Endothelial cell (in vitro differentiated cells): ENCODE measurements at regions not wholly inside any gene's neighbourhood (a gene's known extent, or its start where the extent isn't known, plus 50 kb on each side); places are given as distances from the start of the nearest gene placed in this dataset.

Source experiments
- DNase-seq: peaks from one replicate; pipeline ENCODE4 v3.0.0; 2021; ENCODE audit warnings: low spot score
- H3K27ac Mint-ChIP-seq: one replicate; pipeline ENCODE4 v1.8.0; 2021; ENCODE audit warnings: mixed read lengths, inconsistent platforms; ENCODE audit not compliant: unreplicated experiment
- H3K27me3 Mint-ChIP-seq: one replicate; pipeline ENCODE4 v1.8.0; 2021; ENCODE audit warnings: mild to moderate bottlenecking, moderate library complexity, mixed read lengths, inconsistent platforms; ENCODE audit not compliant: unreplicated experiment
- H3K36me3 Mint-ChIP-seq: one replicate; pipeline ENCODE4 v1.8.0; 2021; ENCODE audit warnings: mild to moderate bottlenecking, low read depth, mixed read lengths, inconsistent platforms; ENCODE audit not compliant: unreplicated experiment
- H3K4me1 Mint-ChIP-seq: one replicate; pipeline ENCODE4 v1.8.0; 2021; ENCODE audit warnings: mild to moderate bottlenecking, mixed read lengths, inconsistent platforms; ENCODE audit not compliant: unreplicated experiment
- H3K4me3 Mint-ChIP-seq: one replicate; pipeline ENCODE4 v1.8.0; 2021; ENCODE audit warnings: mild to moderate bottlenecking, mixed read lengths, inconsistent platforms; ENCODE audit not compliant: unreplicated experiment
- H3K9me3 Mint-ChIP-seq: one replicate; pipeline ENCODE4 v1.8.0; 2021; ENCODE audit warnings: mixed read lengths, inconsistent platforms; ENCODE audit not compliant: unreplicated experiment
- CTCF ChIP-seq: fragments of 200-600 bp; sonication (generic); IDR thresholded peaks from one replicate; pipeline ENCODE4 v1.5.0; 2021; ENCODE audit warnings: antibody characterized with exemption; ENCODE audit not compliant: unreplicated experiment

GRCh38 chr13:107203146-107203847 is 635.4 kb upstream of the ARGLU1 start:
- DNase-seq, result peak; percentile 66
- peak; percentile 76 for TF ChIP-seq CTCF
- no peak overlapping the region for H3K4me3 Mint-ChIP-seq
- H3K27ac Mint-ChIP-seq, result peak overlapping the region; percentile 99
- H3K27me3 Mint-ChIP-seq, result peaks cover 4% of the 10 kb centered on the region
- H3K36me3 Mint-ChIP-seq, result no peaks in the 10 kb centered on the region
- H3K4me1 Mint-ChIP-seq, result peaks cover 29% of the 10 kb centered on the region
- H3K9me3 Mint-ChIP-seq, result no peaks in the 10 kb centered on the region

- TF ChIP-seq CTCF, result no peak
- Mint-ChIP-seq H3K9me3 (no peaks in the 10 kb centered on the region), H3K4me1 (peaks cover 29% of the 10 kb centered on the region), H3K27me3 (peaks cover 4% of the 10 kb centered on the region), H3K4me3 (no peak overlapping the region), H3K27ac (peak overlapping the region; percentile 99), H3K36me3 (no peaks in the 10 kb centered on the region)
- peak; percentile 55 for DNase-seq
Measured at GRCh38 chr13:107202371-107203023, 634.6 kb upstream of the ARGLU1 start.

GRCh38 chr13:107200491-107200890 is 632.6 kb upstream of the ARGLU1 start:
- no peaks in the 10 kb centered on the region for H3K36me3 Mint-ChIP-seq
- no peaks in the 10 kb centered on the region for H3K9me3 Mint-ChIP-seq
- H3K4me3 Mint-ChIP-seq, result no peak overlapping the region
- H3K4me1 Mint-ChIP-seq, result peaks cover 28% of the 10 kb centered on the region
- H3K27me3 Mint-ChIP-seq, result peaks cover 4% of the 10 kb centered on the region
- H3K27ac Mint-ChIP-seq, result no peak overlapping the region
- no peak for DNase-seq
- no peak for TF ChIP-seq CTCF

- H3K27me3 Mint-ChIP-seq, result no peaks in the 10 kb centered on the region
- no peaks in the 10 kb centered on the region for H3K9me3 Mint-ChIP-seq
- no peaks in the 10 kb centered on the region for H3K36me3 Mint-ChIP-seq
- DNase-seq, result no peak
- peaks cover 6% of the 10 kb centered on the region for H3K4me1 Mint-ChIP-seq
- H3K4me3 Mint-ChIP-seq, result no peak overlapping the region
- H3K27ac Mint-ChIP-seq, result no peak overlapping the region
- TF ChIP-seq CTCF, result no peak
Measured at GRCh38 chr13:107192289-107192688, 624.4 kb upstream of the ARGLU1 start.

- H3K27ac Mint-ChIP-seq, result no peak overlapping the region
- TF ChIP-seq CTCF, result no peak
- H3K36me3 Mint-ChIP-seq, result no peaks in the 10 kb centered on the region
- DNase-seq, result no peak
- H3K9me3 Mint-ChIP-seq, result no peaks in the 10 kb centered on the region
- H3K4me1 Mint-ChIP-seq, result peaks cover 6% of the 10 kb centered on the region
- H3K4me3 Mint-ChIP-seq, result no peak overlapping the region
- H3K27me3 Mint-ChIP-seq, result no peaks in the 10 kb centered on the region
Measured at GRCh38 chr13:107190065-107190464, 622.1 kb upstream of the ARGLU1 start.
